Endodermal cell (in vitro differentiated cells): ENCODE measurements at regions not wholly inside any gene's neighbourhood (a gene's known extent, or its start where the extent isn't known, plus 50 kb on each side); places are given as distances from the start of the nearest gene placed in this dataset.

Experiments
- DNase-seq: peaks from one replicate; pipeline ENCODE4 v3.0.0-alpha.2; 2017
- H3K27ac ChIP-seq: 2 replicates; pipeline ENCODE4 v1.5.1; 2013; ENCODE audit warnings: mild to moderate bottlenecking, low read depth, low read length, moderate library complexity
- H3K27me3 ChIP-seq: 2 replicates; pipeline ENCODE4 v1.6.1; 2013; ENCODE audit warnings: mild to moderate bottlenecking, low read length, moderate library complexity; ENCODE audit not compliant: insufficient read depth, control insufficient read depth, poor library complexity, severe bottlenecking
- H3K36me3 ChIP-seq: 2 replicates; pipeline ENCODE4 v1.7.0; 2013; ENCODE audit warnings: mild to moderate bottlenecking, low read length, moderate library complexity; ENCODE audit not compliant: control insufficient read depth, insufficient read depth
- H3K4me1 ChIP-seq: one replicate; pipeline ENCODE4 v1.7.0; 2013; ENCODE audit warnings: low read length; ENCODE audit not compliant: control insufficient read depth, insufficient read depth
- H3K4me3 ChIP-seq: 2 replicates; pipeline ENCODE4 v1.5.1; 2013; ENCODE audit warnings: mild to moderate bottlenecking, low read length, moderate library complexity
- H3K9ac ChIP-seq: 2 replicates; pipeline ENCODE4 v1.6.1; 2013; ENCODE audit warnings: mild to moderate bottlenecking, low read length, moderate library complexity; ENCODE audit not compliant: poor library complexity, severe bottlenecking; ENCODE audit errors: extremely low read depth
- H3K9me3 ChIP-seq: 2 replicates; pipeline ENCODE4 v1.6.1; 2013; ENCODE audit warnings: mild to moderate bottlenecking, low read length, moderate library complexity; ENCODE audit not compliant: control insufficient read depth
- H3K27ac Mint-ChIP-seq: 2 replicates; pipeline ENCODE4 v1.8.0; 2020; ENCODE audit warnings: mixed read lengths
- H3K27me3 Mint-ChIP-seq: 2 replicates; pipeline ENCODE4 v1.8.0; 2021; ENCODE audit warnings: mild to moderate bottlenecking, mixed read lengths; ENCODE audit not compliant: insufficient read depth
- H3K36me3 Mint-ChIP-seq: 2 replicates; pipeline ENCODE4 v1.8.0; 2020; ENCODE audit warnings: low read depth, mixed read lengths
- H3K4me1 Mint-ChIP-seq: 2 replicates; pipeline ENCODE4 v1.8.0; 2020; ENCODE audit warnings: mixed read lengths
- H3K4me3 Mint-ChIP-seq: 2 replicates; pipeline ENCODE4 v1.8.0; 2020; ENCODE audit warnings: mild to moderate bottlenecking, moderate library complexity, mixed read lengths
- H3K9me3 Mint-ChIP-seq: 2 replicates; pipeline ENCODE4 v1.8.0; 2020; ENCODE audit warnings: mild to moderate bottlenecking, mixed read lengths
- WGBS, 2 experiments: methylation state at CpG; one replicate each; pipeline versions ENCODE4 v1.1.5 to v1.1.7; 2013; ENCODE audit warnings: missing lambda C conversion rate in 2 of 2, mixed read lengths in 1 of 2; ENCODE audit not compliant: insufficient coverage in 1 of 2, insufficient read length in 1 of 2; 5-methylcytosine and 5-hydroxymethylcytosine counted together
- TF ChIP-seq, protein P1 (sequence below): fragments of 200-600 bp; sonication (generic); conservative IDR thresholded peaks from 2 replicates; pipeline ENCODE4 v1.5.0; 2021; ENCODE audit warnings: antibody characterized with exemption, mild to moderate bottlenecking

DNA sequence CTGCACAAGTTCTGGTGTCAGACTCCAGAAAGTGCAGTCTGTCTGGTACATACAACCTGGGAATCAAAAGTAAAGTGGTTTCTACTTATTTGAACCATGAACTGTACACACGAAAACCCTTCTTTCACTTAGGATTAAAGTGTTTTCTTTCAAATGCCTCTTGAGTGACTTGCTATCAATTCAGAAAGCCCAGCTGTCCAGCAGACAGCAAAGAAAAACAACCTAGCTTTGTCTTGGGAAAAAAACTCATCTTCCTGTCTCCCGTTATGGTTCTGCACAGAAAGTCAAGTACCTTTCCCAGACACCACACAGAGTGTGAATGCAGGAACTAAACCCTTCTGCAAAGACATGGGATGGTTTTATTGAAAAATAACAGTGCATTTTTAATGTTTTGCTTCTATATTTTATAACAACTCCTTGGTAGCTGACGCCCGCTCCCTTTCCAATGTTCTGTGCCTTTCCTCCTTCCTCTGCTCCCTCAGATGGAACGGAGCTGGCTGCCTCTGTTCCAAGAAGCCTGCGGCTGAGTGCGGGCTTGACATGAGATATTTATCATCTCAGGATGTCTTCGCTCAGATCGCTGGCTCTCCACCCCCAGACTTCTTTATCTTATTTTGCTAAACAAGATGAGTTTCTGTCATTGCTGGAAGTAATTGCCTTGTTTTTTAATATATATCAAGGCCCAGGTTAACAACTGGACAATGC is 322.3 kb upstream of the B3GAT1 start:
- Histone ChIP-seq H3K36me3 (no peaks in the 10 kb centered on the region), H3K27ac (no peak overlapping the region), H3K4me3 (no peak overlapping the region), H3K9me3 (no peaks in the 10 kb centered on the region), H3K4me1 (peaks cover 42% of the 10 kb centered on the region), H3K9ac (no peak overlapping the region), H3K27me3 (no peaks in the 10 kb centered on the region)
- H3K4me1 Mint-ChIP-seq: peaks cover 51% of the 10 kb centered on the region
- TF ChIP-seq, protein P1, sequence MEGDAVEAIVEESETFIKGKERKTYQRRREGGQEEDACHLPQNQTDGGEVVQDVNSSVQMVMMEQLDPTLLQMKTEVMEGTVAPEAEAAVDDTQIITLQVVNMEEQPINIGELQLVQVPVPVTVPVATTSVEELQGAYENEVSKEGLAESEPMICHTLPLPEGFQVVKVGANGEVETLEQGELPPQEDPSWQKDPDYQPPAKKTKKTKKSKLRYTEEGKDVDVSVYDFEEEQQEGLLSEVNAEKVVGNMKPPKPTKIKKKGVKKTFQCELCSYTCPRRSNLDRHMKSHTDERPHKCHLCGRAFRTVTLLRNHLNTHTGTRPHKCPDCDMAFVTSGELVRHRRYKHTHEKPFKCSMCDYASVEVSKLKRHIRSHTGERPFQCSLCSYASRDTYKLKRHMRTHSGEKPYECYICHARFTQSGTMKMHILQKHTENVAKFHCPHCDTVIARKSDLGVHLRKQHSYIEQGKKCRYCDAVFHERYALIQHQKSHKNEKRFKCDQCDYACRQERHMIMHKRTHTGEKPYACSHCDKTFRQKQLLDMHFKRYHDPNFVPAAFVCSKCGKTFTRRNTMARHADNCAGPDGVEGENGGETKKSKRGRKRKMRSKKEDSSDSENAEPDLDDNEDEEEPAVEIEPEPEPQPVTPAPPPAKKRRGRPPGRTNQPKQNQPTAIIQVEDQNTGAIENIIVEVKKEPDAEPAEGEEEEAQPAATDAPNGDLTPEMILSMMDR: no peak
- no peaks in the 10 kb centered on the region for H3K36me3 Mint-ChIP-seq
- H3K27me3 Mint-ChIP-seq: peaks cover 4% of the 10 kb centered on the region
- H3K27ac Mint-ChIP-seq: no peak overlapping the region
- WGBS, 2 experiments: 90 to 91% methylated on average over 6 to 9 of the region's 9 CpGs
- no peaks in the 10 kb centered on the region for H3K9me3 Mint-ChIP-seq
- no peak for DNase-seq
- H3K4me3 Mint-ChIP-seq: no peak overlapping the region

DNA sequence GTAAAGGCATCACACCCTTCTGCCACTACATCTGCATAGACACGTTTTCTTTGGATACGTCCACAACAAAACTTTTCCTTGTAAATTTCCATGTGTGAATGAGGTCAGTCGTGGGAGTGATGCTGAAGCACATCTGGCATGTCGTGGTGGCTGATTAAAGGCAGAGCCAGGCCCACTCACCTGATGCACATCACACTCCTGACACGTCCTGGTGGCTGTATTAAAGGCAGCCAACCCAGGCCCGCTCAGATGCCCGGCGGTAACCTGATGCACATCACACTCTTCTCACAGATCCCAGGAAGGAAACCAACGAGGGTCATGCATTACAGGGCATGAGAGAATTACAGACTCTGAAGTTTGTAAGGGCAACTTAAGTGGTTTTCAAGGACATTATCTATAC is 321.6 kb upstream of the B3GAT1 start:
- WGBS, 2 experiments: 93 to 96% methylated on average over 6 to 9 of the region's 9 CpGs
- Histone ChIP-seq H3K9me3 (no peaks in the 10 kb centered on the region), H3K27me3 (no peaks in the 10 kb centered on the region), H3K9ac (no peak overlapping the region), H3K4me1 (peaks cover 42% of the 10 kb centered on the region), H3K4me3 (no peak overlapping the region), H3K27ac (no peak overlapping the region), H3K36me3 (no peaks in the 10 kb centered on the region)
- Mint-ChIP-seq H3K27ac (peak overlapping the region; percentile 90), H3K9me3 (no peaks in the 10 kb centered on the region), H3K4me3 (no peak overlapping the region), H3K27me3 (peaks cover 6% of the 10 kb centered on the region), H3K36me3 (no peaks in the 10 kb centered on the region), H3K4me1 (peaks cover 51% of the 10 kb centered on the region)
- DNase-seq: no peak
- TF ChIP-seq, protein P1: no peak

DNA sequence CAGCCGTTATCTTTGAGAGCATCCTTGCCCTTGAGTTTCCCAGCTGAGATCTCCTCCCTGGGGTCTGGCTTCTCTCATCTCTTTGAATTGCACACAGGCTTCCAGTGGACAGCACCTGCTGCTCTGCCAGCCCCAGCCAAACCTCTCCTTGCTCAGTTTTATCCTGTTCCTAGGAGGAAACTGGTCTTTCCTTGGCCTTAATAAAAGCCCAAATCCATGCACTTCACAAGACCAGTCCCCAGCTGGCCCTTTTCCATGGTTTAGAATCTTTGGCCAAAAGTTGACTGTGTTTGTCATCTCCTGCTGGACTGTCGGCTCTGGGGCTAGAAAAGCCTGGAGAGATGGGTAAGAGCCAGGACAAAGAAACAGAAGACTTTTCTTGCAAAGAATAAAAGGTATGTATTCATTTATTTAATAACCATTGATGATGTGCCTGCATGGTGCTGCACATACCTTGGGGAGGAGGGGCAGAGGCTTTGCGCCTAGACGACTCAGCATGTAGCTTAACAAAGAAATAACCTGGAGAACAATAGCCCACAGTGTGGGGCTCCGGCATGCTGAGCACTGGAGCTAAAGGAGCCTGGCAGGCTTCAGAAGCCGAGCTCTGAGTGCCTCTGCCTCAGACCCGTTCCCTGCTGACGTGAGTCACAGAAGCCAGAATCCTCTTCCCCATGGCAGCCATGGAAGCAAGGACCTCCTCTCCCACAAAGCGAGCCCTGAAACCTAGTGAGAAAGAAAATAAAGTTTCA is 319.3 kb upstream of the B3GAT1 start:
- no peaks in the 10 kb centered on the region for H3K27me3 ChIP-seq
- H3K9me3 ChIP-seq: no peaks in the 10 kb centered on the region
- H3K27ac Mint-ChIP-seq: peak overlapping the region; percentile 83
- TF ChIP-seq, protein P1: no peak
- 16 to 18% methylated on average over 5 to 9 of the region's 9 CpGs for WGBS, 2 experiments
- peak overlapping the region; percentile 30 for H3K4me3 Mint-ChIP-seq
- H3K4me1 Mint-ChIP-seq: peaks cover 64% of the 10 kb centered on the region
- peak overlapping the region; percentile 45 for H3K9ac ChIP-seq
- H3K36me3 ChIP-seq: no peaks in the 10 kb centered on the region
- peak overlapping the region; percentile 69 for H3K4me3 ChIP-seq
- peak; percentile 91 for DNase-seq
- peaks cover 6% of the 10 kb centered on the region for H3K27me3 Mint-ChIP-seq
- peak overlapping the region; percentile 90 for H3K27ac ChIP-seq
- peaks cover 42% of the 10 kb centered on the region for H3K4me1 ChIP-seq
- H3K9me3 Mint-ChIP-seq: no peaks in the 10 kb centered on the region
- H3K36me3 Mint-ChIP-seq: no peaks in the 10 kb centered on the region
